H1 (cell line): ENCODE measurements at regions not wholly inside any gene's neighbourhood (a gene's known extent, or its start where the extent isn't known, plus 50 kb on each side); places are given as distances from the start of the nearest gene placed in this dataset.

Source experiments
- CTCF ChIA-PET: fragments of 300-600 bp; sonication (Branson Sonifier 250); formaldehyde crosslinking; loops from one replicate; lab custom pipeline; 2021; ENCODE audit not compliant: partially characterized antibody; lab: Charles Lee
- POLR2A ChIA-PET: fragments of 300-600 bp; sonication (Branson Sonifier 250); formaldehyde crosslinking; loops from one replicate; lab custom pipeline; 2021; ENCODE audit warnings: inconsistent platforms; ENCODE audit not compliant: partially characterized antibody; lab: Charles Lee
- DNase-seq, 2 experiments: peaks; one replicate each; pipeline versions ENCODE4 v3.0.0 to v3.0.0-alpha.2; 2010 to 2022; ENCODE audit warnings: low spot score in 2 of 2, low read depth in 1 of 2, mixed read lengths in 1 of 2
- FAIRE-seq: peaks from 2 replicates; lab custom pipeline; 2011; peaks lifted over from hg19 to GRCh38; lab: Jason Lieb, UNC
- H2AFZ ChIP-seq: 2 replicates; pipeline ENCODE4 v1.8.1; 2012; ENCODE audit warnings: low read length, inconsistent platforms
- H2AK5ac ChIP-seq: 2 replicates; pipeline ENCODE4 v1.6.1; 2013; ENCODE audit warnings: low read depth, low read length
- H2BK120ac ChIP-seq: replicated peaks from 2 replicates; pipeline ENCODE3; 2013; ENCODE audit warnings: low read depth, low read length, inconsistent platforms
- H2BK12ac ChIP-seq: 2 replicates; pipeline ENCODE4 v1.6.1; 2013; ENCODE audit warnings: low read depth, low read length
- H2BK15ac ChIP-seq: 2 replicates; pipeline ENCODE4 v1.6.1; 2013; ENCODE audit warnings: low read length
- H2BK20ac ChIP-seq: 2 replicates; pipeline ENCODE4 v1.6.1; 2013; ENCODE audit warnings: low read length
- H2BK5ac ChIP-seq: 2 replicates; pipeline ENCODE4 v1.6.1; 2013; ENCODE audit warnings: low read depth, low read length
- H3K14ac ChIP-seq: 2 replicates; pipeline ENCODE4 v1.6.1; 2013; ENCODE audit warnings: inconsistent platforms; ENCODE audit not compliant: insufficient read length
- H3K18ac ChIP-seq: 2 replicates; pipeline ENCODE4 v1.6.1; 2013; ENCODE audit warnings: low read length; ENCODE audit errors: extremely low read depth
- H3K23ac ChIP-seq: 2 replicates; pipeline ENCODE4 v1.6.1; 2013; ENCODE audit warnings: inconsistent platforms; ENCODE audit not compliant: insufficient read length
- H3K23me2 ChIP-seq: 2 replicates; pipeline ENCODE4 v1.6.1; 2013; ENCODE audit warnings: low read depth, low read length
- H3K27ac ChIP-seq: 2 replicates; pipeline ENCODE4 v1.6.1; 2011; ENCODE audit warnings: low read depth, low read length, inconsistent platforms
- H3K27me3 ChIP-seq, 4 experiments: replicated peaks in 1 of 4; 1 replicate in 1 of 4; 2 replicates in 3 of 4; pipeline versions ENCODE4 v1.6.1 to v1.8.1; 2011 to 2013; ENCODE audit warnings: low read length in 3 of 4, mild to moderate bottlenecking in 3 of 4, inconsistent platforms in 2 of 4, mixed read lengths in 2 of 4, moderate library complexity in 1 of 4; ENCODE audit not compliant: control insufficient read depth in 3 of 4, insufficient read depth in 3 of 4; ENCODE audit errors: extremely low read depth in 1 of 4
- H3K36me3 ChIP-seq, 4 experiments: 2 replicates each; pipeline versions ENCODE4 v1.6.1 to v1.8.1; 2011 to 2013; ENCODE audit warnings: mild to moderate bottlenecking in 4 of 4, low read length in 3 of 4, moderate library complexity in 2 of 4, control low read depth in 1 of 4, inconsistent platforms in 1 of 4; ENCODE audit not compliant: insufficient read depth in 4 of 4, control insufficient read depth in 2 of 4
- H3K4ac ChIP-seq: replicated peaks from 2 replicates; pipeline ENCODE3; 2013; ENCODE audit warnings: low read length, low read depth, mixed read lengths, inconsistent platforms; ENCODE audit not compliant: insufficient read length
- H3K4me1 ChIP-seq, 4 experiments: replicated peaks in 1 of 4; 1 replicate in 1 of 4; 2 replicates in 3 of 4; pipeline versions ENCODE4 v1.6.1 to v1.8.1; 2011 to 2013; ENCODE audit warnings: low read length in 3 of 4, inconsistent platforms in 2 of 4, mixed read lengths in 1 of 4; ENCODE audit not compliant: insufficient read depth in 4 of 4, control insufficient read depth in 3 of 4
- H3K4me2 ChIP-seq, 2 experiments: 2 replicates each; pipeline versions ENCODE4 v1.6.1 to v1.8.1; 2011 to 2013; ENCODE audit warnings: low read depth in 2 of 2, low read length in 2 of 2, control low read depth in 1 of 2, inconsistent platforms in 1 of 2, mild to moderate bottlenecking in 1 of 2; ENCODE audit not compliant: insufficient read depth in 1 of 2
- H3K4me3 ChIP-seq, 4 experiments: fragments of 200-600, 300-600 bp in 1 of 4; sonication (generic), shearing (Covaris generic), sonication (Bioruptor Twin) in 1 of 4; 2 replicates each; pipeline versions ENCODE4 v1.5.1 to v1.8.1; 2011 to 2016; ENCODE audit warnings: low read length in 4 of 4, low read depth in 3 of 4, control low read depth in 2 of 4, inconsistent platforms in 2 of 4, mild to moderate bottlenecking in 2 of 4, mixed read lengths in 1 of 4, moderate library complexity in 1 of 4; ENCODE audit not compliant: insufficient read depth in 2 of 4; ENCODE audit errors: extremely low read depth in 1 of 4
- H3K56ac ChIP-seq: replicated peaks from 2 replicates; pipeline ENCODE3; 2013; ENCODE audit warnings: low read depth, mild to moderate bottlenecking, mixed read lengths, low read length, inconsistent platforms; ENCODE audit not compliant: insufficient read length
- H3K79me1 ChIP-seq: 2 replicates; pipeline ENCODE4 v1.6.1; 2013; ENCODE audit warnings: low read depth, low read length, control low read depth
- H3K79me2 ChIP-seq, 2 experiments: 2 replicates each; pipeline versions ENCODE4 v1.6.1 to v1.8.1; 2012 to 2013; ENCODE audit warnings: low read length in 2 of 2, mild to moderate bottlenecking in 2 of 2, inconsistent platforms in 1 of 2; ENCODE audit not compliant: insufficient read depth in 2 of 2, control insufficient read depth in 1 of 2
- H3K9ac ChIP-seq, 4 experiments: replicated peaks in 1 of 4; 1 replicate in 1 of 4; 2 replicates in 3 of 4; pipeline versions ENCODE4 v1.6.1 to v1.8.1; 2011 to 2013; ENCODE audit warnings: low read depth in 3 of 4, low read length in 3 of 4, control low read depth in 2 of 4, mild to moderate bottlenecking in 2 of 4, moderate library complexity in 2 of 4, inconsistent platforms in 1 of 4; ENCODE audit errors: extremely low read depth in 1 of 4
- H3K9me3 ChIP-seq, 2 experiments: 2 replicates each; pipeline versions ENCODE4 v1.6.1 to v1.8.1; 2012 to 2013; ENCODE audit warnings: mild to moderate bottlenecking in 2 of 2, moderate library complexity in 2 of 2, control low read depth in 1 of 2, inconsistent platforms in 1 of 2, low read depth in 1 of 2, low read length in 1 of 2, mixed read lengths in 1 of 2; ENCODE audit not compliant: insufficient read depth in 2 of 2
- H4K20me1 ChIP-seq, 2 experiments: replicated peaks in 1 of 2; 2 replicates each; pipeline versions ENCODE3 to v1.8.1; 2011 to 2013; ENCODE audit warnings: inconsistent platforms in 2 of 2, low read length in 2 of 2, mild to moderate bottlenecking in 1 of 2; ENCODE audit not compliant: insufficient read depth in 2 of 2, control insufficient read depth in 1 of 2
- H4K5ac ChIP-seq: 2 replicates; pipeline ENCODE4 v1.6.1; 2013; ENCODE audit warnings: low read length, low read depth, mixed read lengths, inconsistent platforms; ENCODE audit not compliant: insufficient read length
- H4K8ac ChIP-seq: 2 replicates; pipeline ENCODE4 v1.8.0; 2013; ENCODE audit warnings: mild to moderate bottlenecking, moderate library complexity, low read length, inconsistent platforms; ENCODE audit not compliant: insufficient read depth; ENCODE audit errors: extremely low read depth
- H4K91ac ChIP-seq: replicated peaks from 2 replicates; pipeline ENCODE3; 2013; ENCODE audit warnings: low read length, mixed read lengths, inconsistent platforms; ENCODE audit not compliant: insufficient read length
- ASH2L ChIP-seq: fragments of 200-600, 300-600 bp; sonication (generic); IDR thresholded peaks from one replicate; pipeline ENCODE4 v1.7.1; 2017; ENCODE audit warnings: low read length
- CTCF ChIP-seq, 3 experiments: IDR thresholded peaks; 1 replicate in 2 of 3; 2 replicates in 1 of 3; pipeline versions ENCODE4 v1.5.1 to v1.6.1; 2011; ENCODE audit warnings: low read length in 3 of 3, mild to moderate bottlenecking in 3 of 3, inconsistent platforms in 2 of 3, low read depth in 1 of 3, moderate library complexity in 1 of 3; ENCODE audit not compliant: insufficient read depth in 1 of 3; ENCODE audit errors: control extremely low read depth in 1 of 3
- EGR1 ChIP-seq: IDR thresholded peaks from 2 replicates; pipeline ENCODE4 v1.6.1; 2011; ENCODE audit warnings: low read depth, low read length, borderline replicate concordance
- EZH2 ChIP-seq: fragments of 200-600 bp; sonication (generic); IDR thresholded peaks from 2 replicates; pipeline ENCODE4 v1.7.1; 2012; ENCODE audit warnings: low read depth, mild to moderate bottlenecking, moderate library complexity, low read length, inconsistent platforms; ENCODE audit not compliant: severe bottlenecking
- GABPA ChIP-seq: IDR thresholded peaks from 2 replicates; pipeline ENCODE4 v1.6.1; 2011; ENCODE audit warnings: mild to moderate bottlenecking, low read length, moderate library complexity, borderline replicate concordance; ENCODE audit not compliant: insufficient read depth
- JUN ChIP-seq: IDR thresholded peaks from 2 replicates; pipeline ENCODE4 v1.6.1; 2011; ENCODE audit warnings: low read depth, mild to moderate bottlenecking, improper control_type of control experiment, low read length
- NRF1 ChIP-seq: IDR thresholded peaks from 2 replicates; pipeline ENCODE4 v1.6.1; 2011; ENCODE audit warnings: mild to moderate bottlenecking, low read depth, low read length, improper control_type of control experiment
- RFX5 ChIP-seq: IDR thresholded peaks from 2 replicates; pipeline ENCODE4 v1.6.1; 2011; ENCODE audit warnings: low read depth, low read length, improper control_type of control experiment, borderline replicate concordance
- SIX5 ChIP-seq: IDR thresholded peaks from 2 replicates; pipeline ENCODE4 v1.6.1; 2011; ENCODE audit warnings: mild to moderate bottlenecking, low read depth, low read length
- WGBS, 2 experiments: shearing (Covaris generic) in 1 of 2; methylation state at CpG; one replicate each; pipeline versions ENCODE4 v1.1.6 to v1.1.7; 2013 to 2015; ENCODE audit warnings: low lambda C conversion rate in 2 of 2, mixed read lengths in 2 of 2, inconsistent platforms in 1 of 2, low coverage in 1 of 2, missing lambda C conversion rate in 1 of 2; ENCODE audit not compliant: insufficient replicate concordance in 2 of 2, insufficient coverage in 1 of 2, insufficient read length in 1 of 2; ENCODE audit errors: extremely low coverage in 1 of 2, missing lambda C conversion rate in 1 of 2; 5-methylcytosine and 5-hydroxymethylcytosine counted together
- TF ChIP-seq, protein P1 (sequence below): IDR thresholded peaks from 2 replicates; pipeline ENCODE4 v1.6.1; 2011; ENCODE audit warnings: low read depth, mild to moderate bottlenecking, low read length; ENCODE audit not compliant: insufficient read depth

GRCh38 chr19:34824686-34825085 is 51.7 kb upstream of the ZNF599 start:
- Histone ChIP-seq H3K18ac (no peak overlapping the region), H3K9me3 (peaks cover 4 to 6% of the 10 kb centered on the region in 2 experiments; a peak in 2 of 4 replicates), H3K4me3 (no peak overlapping the region), H4K8ac (no peak overlapping the region), H2AFZ (no peak overlapping the region), H2BK20ac (no peak overlapping the region), H2BK5ac (no peak overlapping the region), H3K27ac (no peak overlapping the region), H3K23ac (no peak overlapping the region), H2AK5ac (no peak overlapping the region), H3K14ac (no peak overlapping the region), H3K9ac (no peak overlapping the region), H2BK120ac (no peak overlapping the region), H3K23me2 (no peaks in the 10 kb centered on the region), H3K79me2 (no peaks in the 10 kb centered on the region), H3K4ac (no peak overlapping the region), H2BK12ac (no peak overlapping the region), H4K91ac (no peak overlapping the region), H3K4me2 (no peak overlapping the region), H3K79me1 (no peaks in the 10 kb centered on the region), H3K56ac (no peak overlapping the region), H2BK15ac (no peak overlapping the region), H3K4me1 (no peaks in the 10 kb centered on the region), H4K20me1 (no peaks in the 10 kb centered on the region), H3K27me3 (no peaks in the 10 kb centered on the region), H3K36me3 (no peaks in the 10 kb centered on the region), H4K5ac (no peak overlapping the region)
- DNase-seq (no peak), FAIRE-seq (no peak)
- CTCF ChIA-PET, result interaction anchor here (1.1 kb wide), 1 partner anchor 185 kb away, joined by 3 read pairs; no protein-coding TSS in a partner anchor
- 87% methylated on average over 4 of the region's 4 CpGs; no CpG with 5 or more reads in 1 of the 2 experiments for WGBS, 2 experiments
- POLR2A ChIA-PET, result interaction anchor here (1.1 kb wide), 1 partner anchor 103 kb away, joined by 3 read pairs; no protein-coding TSS in a partner anchor
- no peak for TF ChIP-seq SIX5
- no peak for TF ChIP-seq RFX5
- TF ChIP-seq ASH2L, result no peak
- no peak for TF ChIP-seq GABPA
- TF ChIP-seq JUN, result no peak
- TF ChIP-seq EZH2, result no peak
- no peak for TF ChIP-seq EGR1
- TF ChIP-seq, protein P1, sequence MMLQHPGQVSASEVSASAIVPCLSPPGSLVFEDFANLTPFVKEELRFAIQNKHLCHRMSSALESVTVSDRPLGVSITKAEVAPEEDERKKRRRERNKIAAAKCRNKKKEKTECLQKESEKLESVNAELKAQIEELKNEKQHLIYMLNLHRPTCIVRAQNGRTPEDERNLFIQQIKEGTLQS, result no peak
- TF ChIP-seq NRF1, result no peak
- TF ChIP-seq CTCF (IDR thresholded peaks at IDR 0.05; ENCODE audit: control extremely low read depth in 1 of 3, insufficient read depth in 1 of 3, low read depth in 1 of 3, low read length in 3 of 3), result no peak
